ENCODE measurements at regions not wholly inside any gene's neighbourhood (a gene's known extent, or its start where the extent isn't known, plus 50 kb on each side); places are given as distances from the start of the nearest gene placed in this dataset.
A peak's percentile ranks its signal among the peaks of the same experiment; 100 is the strongest.

DNA sequence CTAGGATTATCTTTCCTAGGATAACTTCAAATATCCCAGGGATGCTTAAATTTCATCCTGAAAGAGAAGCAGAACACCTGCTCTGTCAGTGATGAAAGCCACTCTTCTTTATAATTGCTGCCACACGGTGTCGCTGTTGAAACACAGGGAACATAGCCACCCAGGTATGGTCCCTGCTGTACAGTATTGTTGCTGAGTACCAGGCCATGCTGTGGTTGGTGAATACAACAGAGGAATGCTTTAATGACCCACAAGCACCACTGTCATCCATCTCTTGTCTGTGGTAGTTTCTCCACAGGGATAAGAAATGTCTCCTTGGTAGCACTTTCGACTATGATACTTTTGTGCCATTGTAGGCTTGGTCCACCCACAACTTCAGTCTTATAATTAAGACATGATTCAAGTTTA lies 70.6 kb upstream of the STARD3NL start:
- H4K5ac ChIP-seq (ENCODE audit: low read depth, low read length) = no peak overlapping the region
- no peak overlapping the region for H2AFZ ChIP-seq (replicated peaks; ENCODE audit: low read length, poor library complexity)
- H3K27ac ChIP-seq (ENCODE audit: insufficient read depth, low read length) = no peak overlapping the region
- peak; percentile 35 for DNase-seq
- BruUV-seq (replicated peaks) = no TSS peak
- ChIA-PET CTCF (interaction anchor here (0.5 to 2.7 kb wide), 6 partner anchors 128 to 536 kb away, joined by 3 to 12 read pairs (median 4); no protein-coding TSS in a partner anchor), POLR2A (ENCODE audit: unreplicated experiment) (no interaction called here)
- H3K23ac ChIP-seq (ENCODE audit: low read depth, low read length) = no peak overlapping the region
- H4K20me1 ChIP-seq (ENCODE audit: insufficient read depth, low read length) = no peaks in the 10 kb centered on the region
- in situ Hi-C loops (cut with MboI; ENCODE audit: low sequenced_read_pairs) = loop anchor here (5.0 kb wide), 2 partner anchors 115 to 230 kb away; no protein-coding TSS in a partner anchor
- H3K4ac ChIP-seq (ENCODE audit: low read depth, low read length) = no peak overlapping the region
- H3K4me1 ChIP-seq (ENCODE audit: control insufficient read depth, insufficient read depth, low read length) = no peaks in the 10 kb centered on the region
- no CpG with 5 or more reads among the region's 3 CpGs for WGBS, 2 experiments (ENCODE audit: extremely low coverage in 2 of 2, insufficient read length in 1 of 2)
- no peak overlapping the region for H2BK20ac ChIP-seq (ENCODE audit: low read depth, low read length)
- no peak for TF ChIP-seq CEBPB (IDR thresholded peaks at IDR 0.05; ENCODE audit: low read depth, low read length)
- TF ChIP-seq, protein P1, sequence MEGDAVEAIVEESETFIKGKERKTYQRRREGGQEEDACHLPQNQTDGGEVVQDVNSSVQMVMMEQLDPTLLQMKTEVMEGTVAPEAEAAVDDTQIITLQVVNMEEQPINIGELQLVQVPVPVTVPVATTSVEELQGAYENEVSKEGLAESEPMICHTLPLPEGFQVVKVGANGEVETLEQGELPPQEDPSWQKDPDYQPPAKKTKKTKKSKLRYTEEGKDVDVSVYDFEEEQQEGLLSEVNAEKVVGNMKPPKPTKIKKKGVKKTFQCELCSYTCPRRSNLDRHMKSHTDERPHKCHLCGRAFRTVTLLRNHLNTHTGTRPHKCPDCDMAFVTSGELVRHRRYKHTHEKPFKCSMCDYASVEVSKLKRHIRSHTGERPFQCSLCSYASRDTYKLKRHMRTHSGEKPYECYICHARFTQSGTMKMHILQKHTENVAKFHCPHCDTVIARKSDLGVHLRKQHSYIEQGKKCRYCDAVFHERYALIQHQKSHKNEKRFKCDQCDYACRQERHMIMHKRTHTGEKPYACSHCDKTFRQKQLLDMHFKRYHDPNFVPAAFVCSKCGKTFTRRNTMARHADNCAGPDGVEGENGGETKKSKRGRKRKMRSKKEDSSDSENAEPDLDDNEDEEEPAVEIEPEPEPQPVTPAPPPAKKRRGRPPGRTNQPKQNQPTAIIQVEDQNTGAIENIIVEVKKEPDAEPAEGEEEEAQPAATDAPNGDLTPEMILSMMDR (conservative IDR thresholded peaks at IDR 0.05; ENCODE audit: low read depth, low read length) = peak; percentile 74
- peak; percentile 75 for TF ChIP-seq RAD21 (IDR thresholded peaks at IDR 0.05; ENCODE audit: low read length)
- TF ChIP-seq NFE2L2 (IDR thresholded peaks at IDR 0.05; ENCODE audit: low read depth, low read length) = no peak
- no peak for TF ChIP-seq MAZ (IDR thresholded peaks at IDR 0.05; ENCODE audit: borderline replicate concordance, low read depth, low read length)
- TF ChIP-seq SMC3 (IDR thresholded peaks at IDR 0.05; ENCODE audit: low read depth, low read length) = peak; percentile 70
- no peaks in the 10 kb centered on the region for H3K27me3 ChIP-seq (ENCODE audit: control insufficient read depth, insufficient read depth, low read length)
- no peak overlapping the region for H4K91ac ChIP-seq (ENCODE audit: insufficient read depth, low read depth, low read length)
- no peaks in the 10 kb centered on the region for H3K9me3 ChIP-seq (ENCODE audit: control insufficient read depth, insufficient read depth, low read length)
- H2BK120ac ChIP-seq (ENCODE audit: low read depth, low read length) = no peak overlapping the region
- no peak overlapping the region for H4K8ac ChIP-seq (ENCODE audit: low read depth in 2 of 2, low read length in 2 of 2)
- no peaks in the 10 kb centered on the region for H3K36me3 ChIP-seq (ENCODE audit: control insufficient read depth, insufficient read depth, low read length)
- H2AK5ac ChIP-seq (ENCODE audit: low read depth, low read length) = no peak overlapping the region
- no peak overlapping the region for H3K4me3 ChIP-seq (ENCODE audit: insufficient read depth, low read depth, low read length)
- H3K14ac ChIP-seq (replicated peaks; ENCODE audit: low read depth, low read length) = no peak overlapping the region
- dilution Hi-C loops (cut with HindIII; ENCODE audit: low sequenced_read_pairs, unreplicated experiment) = no loop called here
- intact Hi-C loops (cut with micrococcal nuclease) = loop anchor here (1.0 to 5.0 kb wide), 4 partner anchors 115 to 899 kb away; no protein-coding TSS in a partner anchor
- no peak overlapping the region for H3K4me2 ChIP-seq (ENCODE audit: low read depth, low read length)
- no peak overlapping the region for H3K56ac ChIP-seq (ENCODE audit: extremely low read depth, insufficient read depth, low read length)
- peak; percentile 82 for ATAC-seq (ENCODE audit: low read depth)
- H3K9ac ChIP-seq (ENCODE audit: low read depth, low read length) = no peak overlapping the region
- H3K79me1 ChIP-seq (ENCODE audit: low read depth in 1 of 2, low read length in 2 of 2) = no peaks in the 10 kb centered on the region
- H3K9me1 ChIP-seq (ENCODE audit: insufficient read depth, low read length) = no peaks in the 10 kb centered on the region
- H2AK9ac ChIP-seq (replicated peaks; ENCODE audit: low read depth, low read length, poor library complexity) = no peak overlapping the region
- H2BK5ac ChIP-seq (ENCODE audit: low read depth, low read length, poor library complexity, severe bottlenecking) = no peak overlapping the region
- H2BK15ac ChIP-seq (ENCODE audit: low read depth, low read length) = no peak overlapping the region
- no peak overlapping the region for H3K18ac ChIP-seq (ENCODE audit: low read depth, low read length)

Measured in IMR-90 (cell line).